GM12878 (cell line): ENCODE measurements at regions not wholly inside any gene's neighbourhood (a gene's known extent, or its start where the extent isn't known, plus 50 kb on each side); places are given as distances from the start of the nearest gene placed in this dataset.

Experiments used
- ATAC-seq: fragments of 200-7000 bp; cut with Tn5 transposase; 3 replicates; pipeline ENCODE4 v1.9.1; 2020; ENCODE audit warnings: mild to moderate bottlenecking, moderate library complexity
- BruUV-seq: library from RNA; stranded (reverse); fragments of 400-500 nt; replicated peaks from 2 replicates; lab custom pipeline; 2021; lab: Mats Ljungman, UMichigan
- CTCF ChIA-PET: fragments of 300-600 bp; sonication (Branson Sonifier 250); formaldehyde crosslinking; extraction: SDS; loops from one replicate; lab custom pipeline; 2021; ENCODE audit warnings: inconsistent platforms; lab: Yijun Ruan, JAX
- POLR2A ChIA-PET: fragments of 350-600 bp; formaldehyde crosslinking; extraction: SDS; loops from one replicate; lab custom pipeline; 2021; ENCODE audit warnings: inconsistent platforms; lab: Charles Lee
- RAD21 ChIA-PET: fragments of 300-600 bp; sonication (Branson Sonifier 250); formaldehyde crosslinking; loops from one replicate; lab custom pipeline; 2023; ENCODE audit warnings: antibody characterized with exemption; ENCODE audit not compliant: unreplicated experiment; lab: Charles Lee
- SMC1A ChIA-PET: fragments of 300-600 bp; sonication (Branson Sonifier 250); formaldehyde crosslinking; loops from one replicate; lab custom pipeline; 2023; ENCODE audit not compliant: unreplicated experiment, uncharacterized antibody; lab: Charles Lee
- DNase-seq: peaks from one replicate; pipeline ENCODE4 v3.0.0-alpha.2; 2011; ENCODE audit warnings: low read depth, low spot score
- FAIRE-seq: peaks from 3 replicates; lab custom pipeline; 2011; peaks lifted over from hg19 to GRCh38; lab: Jason Lieb, UNC
- H2AFZ ChIP-seq: 2 replicates; pipeline ENCODE4 v1.6.0; 2011; ENCODE audit warnings: low read depth, low read length, control low read depth; ENCODE audit not compliant: control insufficient read depth
- H3K27ac ChIP-seq: 2 replicates; pipeline ENCODE4 v1.5.1; 2011; ENCODE audit warnings: control low read depth; ENCODE audit not compliant: control insufficient read depth, insufficient read depth
- H3K27me3 ChIP-seq, 2 experiments: replicated peaks in 1 of 2; 2 replicates each; pipeline versions ENCODE4 v1.6.0 to v1.6.1; 2011; ENCODE audit warnings: low read length in 1 of 2; ENCODE audit not compliant: control insufficient read depth in 2 of 2, insufficient read depth in 2 of 2
- H3K36me3 ChIP-seq, 2 experiments: 2 replicates each; pipeline ENCODE4 v1.5.1; 2011; ENCODE audit warnings: low read length in 1 of 2; ENCODE audit not compliant: control insufficient read depth in 2 of 2, insufficient read depth in 2 of 2
- H3K4me1 ChIP-seq: 2 replicates; pipeline ENCODE4 v1.6.1; 2011; ENCODE audit warnings: mild to moderate bottlenecking, low read length, moderate library complexity, mixed read lengths; ENCODE audit not compliant: control insufficient read depth, insufficient read depth
- H3K4me2 ChIP-seq: 2 replicates; pipeline ENCODE4 v1.6.0; 2011; ENCODE audit warnings: control low read depth; ENCODE audit not compliant: control insufficient read depth, insufficient read depth
- H3K4me3 ChIP-seq: fragments of 200-600 bp; sonication (generic); 2 replicates; pipeline ENCODE4 v1.5.1; 2016
- H3K79me2 ChIP-seq: 2 replicates; pipeline ENCODE4 v1.6.0; 2011; ENCODE audit warnings: low read length; ENCODE audit not compliant: control insufficient read depth, insufficient read depth
- H3K9ac ChIP-seq: 2 replicates; pipeline ENCODE4 v1.8.0; 2011; ENCODE audit warnings: low read length, control low read depth, mixed read lengths; ENCODE audit not compliant: control insufficient read depth, insufficient read depth
- H3K9me3 ChIP-seq: replicated peaks from 3 replicates; pipeline ENCODE4 v1.5.1; 2011; ENCODE audit warnings: mild to moderate bottlenecking, low read length; ENCODE audit not compliant: control insufficient read depth, insufficient read depth
- H4K20me1 ChIP-seq: 2 replicates; pipeline ENCODE4 v1.6.0; 2011; ENCODE audit not compliant: control insufficient read depth, insufficient read depth
- BACH1 ChIP-seq: fragments of 450-650 bp; IDR thresholded peaks from 2 replicates; pipeline ENCODE4 v1.6.1; 2017; ENCODE audit warnings: mild to moderate bottlenecking, borderline replicate concordance
- CBX3 ChIP-seq: fragments of 200-600 bp; sonication (generic); IDR thresholded peaks from 2 replicates; pipeline ENCODE4 v1.6.1; 2016; ENCODE audit warnings: low read depth, borderline replicate concordance
- DPF2 ChIP-seq: fragments of 450-650 bp; IDR thresholded peaks from 2 replicates; pipeline ENCODE4 v1.6.1; 2017; ENCODE audit warnings: mild to moderate bottlenecking
- EP300 ChIP-seq, 2 experiments: fragments of 150-350 bp in 1 of 2; IDR thresholded peaks; 2 replicates each; pipeline ENCODE4 v1.6.1; 2011 to 2012; ENCODE audit warnings: low read depth in 2 of 2, low read length in 2 of 2, borderline replicate concordance in 1 of 2, improper control_type of control experiment in 1 of 2, inconsistent platforms in 1 of 2; ENCODE audit not compliant: control insufficient read depth in 1 of 2
- IRF4 ChIP-seq: IDR thresholded peaks from 2 replicates; pipeline ENCODE4 v1.6.1; 2011; ENCODE audit warnings: low read depth, low read length
- MTA3 ChIP-seq: IDR thresholded peaks from 2 replicates; pipeline ENCODE4 v1.6.1; 2012; ENCODE audit warnings: low read length, inconsistent platforms, borderline replicate concordance
- NR2C1 ChIP-seq: fragments of 450-650 bp; IDR thresholded peaks from 2 replicates; pipeline ENCODE4 v1.6.1; 2017; ENCODE audit warnings: antibody characterized with exemption, mild to moderate bottlenecking, moderate library complexity
- TAF1 ChIP-seq: IDR thresholded peaks from 2 replicates; pipeline ENCODE4 v1.6.1; 2011; ENCODE audit warnings: mild to moderate bottlenecking, low read depth, low read length, borderline replicate concordance
- TCF3 ChIP-seq: IDR thresholded peaks from 2 replicates; pipeline ENCODE4 v1.6.1; 2012; ENCODE audit warnings: low read depth, mild to moderate bottlenecking, low read length, borderline replicate concordance; ENCODE audit not compliant: insufficient read depth
- WRNIP1 ChIP-seq: IDR thresholded peaks from 2 replicates; pipeline ENCODE4 v1.6.1; 2011; ENCODE audit warnings: low read depth, low read length, improper control_type of control experiment, borderline replicate concordance
- ZSCAN29 ChIP-seq: fragments of 450-650 bp; IDR thresholded peaks from 2 replicates; pipeline ENCODE4 v1.6.1; 2017; ENCODE audit warnings: mild to moderate bottlenecking, moderate library complexity
- WGBS: methylation state at CpG from one replicate; pipeline ENCODE4 v1.1.6; 2016; ENCODE audit warnings: low lambda C conversion rate; ENCODE audit not compliant: insufficient replicate concordance, insufficient coverage; ENCODE audit errors: missing lambda C conversion rate; 5-methylcytosine and 5-hydroxymethylcytosine counted together
- in situ Hi-C: fragments of 300-500 bp; cut with MboI; formaldehyde crosslinking; loops from 9 replicates; pipeline ENCODE4 v1.14.3; 2018; ENCODE audit warnings: mixed read lengths
- intact Hi-C: fragments of 100-400 bp; cut with micrococcal nuclease; formaldehyde crosslinking; loops from one replicate; pipeline ENCODE4 v1.14.2; 2022; ENCODE audit not compliant: unreplicated experiment
- TF ChIP-seq, protein P1 (sequence below): fragments of 450-650 bp; IDR thresholded peaks from 2 replicates; pipeline ENCODE4 v1.6.1; 2017; ENCODE audit warnings: borderline replicate concordance
- TF ChIP-seq, protein P2 (sequence below): IDR thresholded peaks from 2 replicates; pipeline ENCODE4 v1.6.1; 2012; ENCODE audit warnings: low read depth, low read length, improper control_type of control experiment

DNA sequence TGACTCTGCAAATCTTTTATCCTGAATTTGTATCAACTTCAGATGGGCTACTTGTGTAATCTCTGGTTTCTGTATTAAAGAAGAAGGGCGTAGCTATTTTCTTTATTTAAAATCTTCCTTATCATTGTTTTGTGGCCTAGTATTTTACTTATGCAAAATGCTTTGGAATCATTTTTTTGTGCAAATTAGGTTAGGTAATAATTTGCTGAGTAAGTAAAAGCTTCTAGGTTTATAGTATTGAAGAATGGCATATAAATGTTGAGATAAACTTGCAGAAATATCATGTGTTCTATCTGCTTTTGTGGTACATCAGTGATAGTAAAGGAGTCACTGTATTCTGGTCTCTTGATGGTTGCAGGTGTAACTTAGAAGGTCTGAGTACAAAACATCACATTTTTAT lies 197.2 kb upstream of the IL15 start:
- ChIA-PET SMC1A (interaction anchor here (0.7 kb wide), 1 partner anchor 250 kb away, joined by 3 read pairs; no protein-coding TSS in a partner anchor), CTCF (no interaction called here), RAD21 (no interaction called here), POLR2A (no interaction called here)
- H4K20me1 ChIP-seq = no peaks in the 10 kb centered on the region
- WGBS = 28% methylated on average over 1 of the region's 1 CpG
- H2AFZ ChIP-seq = no peak overlapping the region
- no peak overlapping the region for H3K27ac ChIP-seq
- no peaks in the 10 kb centered on the region for H3K4me1 ChIP-seq
- H3K4me2 ChIP-seq = no peak overlapping the region
- DNase-seq = no peak
- no peaks in the 10 kb centered on the region for H3K36me3 ChIP-seq
- in situ Hi-C loops = no loop called here
- no peaks in the 10 kb centered on the region for H3K27me3 ChIP-seq
- TF ChIP-seq IRF4 (no peak), TAF1 (no peak), BACH1 (no peak), TCF3 (no peak), NR2C1 (no peak), EP300 (IDR thresholded peaks at IDR 0.05; ENCODE audit: borderline replicate concordance in 1 of 2, control insufficient read depth in 1 of 2, low read depth in 2 of 2, low read length in 2 of 2) (no peak), DPF2 (no peak), CBX3 (no peak), MTA3 (no peak), ZSCAN29 (no peak), WRNIP1 (no peak)
- TF ChIP-seq, protein P1, sequence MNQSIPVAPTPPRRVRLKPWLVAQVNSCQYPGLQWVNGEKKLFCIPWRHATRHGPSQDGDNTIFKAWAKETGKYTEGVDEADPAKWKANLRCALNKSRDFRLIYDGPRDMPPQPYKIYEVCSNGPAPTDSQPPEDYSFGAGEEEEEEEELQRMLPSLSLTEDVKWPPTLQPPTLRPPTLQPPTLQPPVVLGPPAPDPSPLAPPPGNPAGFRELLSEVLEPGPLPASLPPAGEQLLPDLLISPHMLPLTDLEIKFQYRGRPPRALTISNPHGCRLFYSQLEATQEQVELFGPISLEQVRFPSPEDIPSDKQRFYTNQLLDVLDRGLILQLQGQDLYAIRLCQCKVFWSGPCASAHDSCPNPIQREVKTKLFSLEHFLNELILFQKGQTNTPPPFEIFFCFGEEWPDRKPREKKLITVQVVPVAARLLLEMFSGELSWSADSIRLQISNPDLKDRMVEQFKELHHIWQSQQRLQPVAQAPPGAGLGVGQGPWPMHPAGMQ = no peak
- TF ChIP-seq, protein P2, sequence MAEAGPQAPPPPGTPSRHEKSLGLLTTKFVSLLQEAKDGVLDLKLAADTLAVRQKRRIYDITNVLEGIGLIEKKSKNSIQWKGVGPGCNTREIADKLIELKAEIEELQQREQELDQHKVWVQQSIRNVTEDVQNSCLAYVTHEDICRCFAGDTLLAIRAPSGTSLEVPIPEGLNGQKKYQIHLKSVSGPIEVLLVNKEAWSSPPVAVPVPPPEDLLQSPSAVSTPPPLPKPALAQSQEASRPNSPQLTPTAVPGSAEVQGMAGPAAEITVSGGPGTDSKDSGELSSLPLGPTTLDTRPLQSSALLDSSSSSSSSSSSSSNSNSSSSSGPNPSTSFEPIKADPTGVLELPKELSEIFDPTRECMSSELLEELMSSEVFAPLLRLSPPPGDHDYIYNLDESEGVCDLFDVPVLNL = no peak
- TF ChIP-seq, all 136 proteins: peak for 0
- no TSS peak for BruUV-seq
- FAIRE-seq (no peak), ATAC-seq (no peak)
- Histone ChIP-seq H3K79me2 (no peaks in the 10 kb centered on the region), H3K4me3 (no peak overlapping the region), H3K9ac (no peak overlapping the region), H3K9me3 (no peaks in the 10 kb centered on the region)
- intact Hi-C loops = no loop called here
